MM.1S (cell line): ENCODE measurements at regions not wholly inside any gene's neighbourhood (a gene's known extent, or its start where the extent isn't known, plus 50 kb on each side); places are given as distances from the start of the nearest gene placed in this dataset.

Experiments used
- DNase-seq: peaks from one replicate; pipeline ENCODE4 v3.0.0-alpha.2; 2015
- H2AFZ ChIP-seq: fragments of 300-600 bp; sonication (generic); 2 replicates; pipeline ENCODE4 v1.6.0; 2016; ENCODE audit warnings: antibody characterized with exemption, low read length
- H3F3A ChIP-seq: fragments of 300-600 bp; sonication (generic); 2 replicates; pipeline ENCODE4 v1.6.1; 2016; ENCODE audit warnings: mild to moderate bottlenecking, antibody characterized with exemption, low read length, moderate library complexity, mixed read lengths; ENCODE audit not compliant: insufficient read depth
- H3K27ac ChIP-seq: fragments of 300-600 bp; sonication (generic); 2 replicates; pipeline ENCODE4 v1.5.1; 2016; ENCODE audit warnings: mild to moderate bottlenecking, low read length
- H3K27me3 ChIP-seq: fragments of 300-600 bp; sonication (generic); replicated peaks from 2 replicates; pipeline ENCODE4 v1.6.0; 2016; ENCODE audit warnings: low read length; ENCODE audit not compliant: insufficient read depth
- H3K36me3 ChIP-seq: fragments of 300-600 bp; sonication (generic); replicated peaks from 2 replicates; pipeline ENCODE4 v1.6.1; 2016; ENCODE audit warnings: mild to moderate bottlenecking, low read length, mixed read lengths; ENCODE audit not compliant: insufficient read depth
- H3K4me1 ChIP-seq: fragments of 300-600 bp; sonication (generic); 2 replicates; pipeline ENCODE4 v1.6.1; 2016; ENCODE audit warnings: low read length, mixed read lengths
- H3K4me2 ChIP-seq: fragments of 300-600 bp; sonication (generic); 2 replicates; pipeline ENCODE4 v1.6.0; 2016; ENCODE audit warnings: low read depth, low read length
- H3K4me3 ChIP-seq: fragments of 300-600 bp; sonication (generic); 2 replicates; pipeline ENCODE4 v1.5.1; 2016; ENCODE audit warnings: low read length, mixed read lengths
- H3K79me2 ChIP-seq: fragments of 300-600 bp; sonication (generic); 2 replicates; pipeline ENCODE4 v1.6.1; 2016; ENCODE audit warnings: mixed run types, low read length, mixed read lengths
- H3K9ac ChIP-seq: fragments of 300-600 bp; sonication (generic); 2 replicates; pipeline ENCODE4 v1.6.1; 2016; ENCODE audit warnings: low read length, mixed read lengths
- H3K9me2 ChIP-seq: fragments of 300-600 bp; sonication (generic); replicated peaks from 2 replicates; pipeline ENCODE4 v1.6.1; 2016; ENCODE audit warnings: mild to moderate bottlenecking, low read length, mixed read lengths; ENCODE audit not compliant: insufficient read depth
- H3K9me3 ChIP-seq: fragments of 300-600 bp; sonication (generic); replicated peaks from 2 replicates; pipeline ENCODE4 v1.6.1; 2016; ENCODE audit warnings: mild to moderate bottlenecking, low read length, mixed read lengths; ENCODE audit not compliant: insufficient read depth
- H4K20me1 ChIP-seq: fragments of 300-600 bp; sonication (generic); 2 replicates; pipeline ENCODE4 v1.6.1; 2016; ENCODE audit warnings: mild to moderate bottlenecking, low read length, moderate library complexity, mixed read lengths; ENCODE audit not compliant: insufficient read depth
- CTCF ChIP-seq: fragments of 300-600 bp; sonication (generic); IDR thresholded peaks from 2 replicates; pipeline ENCODE4 v1.5.1; 2016; ENCODE audit warnings: antibody characterized with exemption, low read length, mixed read lengths
- EZH2 ChIP-seq: fragments of 300-600 bp; sonication (generic); optimal IDR thresholded peaks from 2 replicates; pipeline ENCODE3; 2017; ENCODE audit warnings: low read depth, mild to moderate bottlenecking, antibody characterized with exemption, low read length, mixed read lengths
- EZH2phosphoT487 ChIP-seq: fragments of 300-600 bp; sonication (generic); IDR thresholded peaks from 2 replicates; pipeline ENCODE4 v1.6.1; 2018; ENCODE audit warnings: antibody characterized with exemption, low read length

GRCh38 chr9:3125602-3126405 is 281.9 kb upstream of the PUM3 start:
- Histone ChIP-seq H4K20me1 (no peaks in the 10 kb centered on the region), H3K79me2 (no peaks in the 10 kb centered on the region), H3K4me3 (no peak overlapping the region), H2AFZ (0 out of 2 replicates have a peak overlapping the region, but pooled peaks have one; percentile 3), H3K4me1 (peaks cover 24% of the 10 kb centered on the region), H3K36me3 (no peaks in the 10 kb centered on the region), H3F3A (peaks cover 7% of the 10 kb centered on the region; the same call in 1 of the 2 replicates), H3K27me3 (no peaks in the 10 kb centered on the region), H3K9me3 (no peaks in the 10 kb centered on the region), H3K4me2 (peak overlapping the region; percentile 36; the same call in 1 of the 2 replicates), H3K9ac (no peak overlapping the region), H3K9me2 (no peaks in the 10 kb centered on the region), H3K27ac (peak overlapping the region; percentile 35; the same call in 1 of the 2 replicates)
- no peak for DNase-seq
- TF ChIP-seq CTCF (no peak), EZH2 (no peak), EZH2phosphoT487 (no peak)

- no peak overlapping the region for H2AFZ ChIP-seq
- H3K27ac ChIP-seq, result no peak overlapping the region
- no peak overlapping the region for H3K4me3 ChIP-seq
- H3K27me3 ChIP-seq, result no peaks in the 10 kb centered on the region
- DNase-seq, result no peak
- peaks cover 7% of the 10 kb centered on the region; the same call in 1 of the 2 replicates for H3F3A ChIP-seq
- H3K4me2 ChIP-seq, result no peak overlapping the region
- H3K4me1 ChIP-seq, result peaks cover 24% of the 10 kb centered on the region
- TF ChIP-seq EZH2, result no peak
- TF ChIP-seq CTCF, result no peak
- TF ChIP-seq EZH2phosphoT487, result no peak
- H3K79me2 ChIP-seq, result no peaks in the 10 kb centered on the region
- no peaks in the 10 kb centered on the region for H3K9me2 ChIP-seq
- no peaks in the 10 kb centered on the region for H4K20me1 ChIP-seq
- no peaks in the 10 kb centered on the region for H3K9me3 ChIP-seq
- H3K9ac ChIP-seq, result no peak overlapping the region
- no peaks in the 10 kb centered on the region for H3K36me3 ChIP-seq
Observed at GRCh38 chr9:3124001-3124400, 280.1 kb upstream of the PUM3 start.

- no peaks in the 10 kb centered on the region for H3K36me3 ChIP-seq
- H3K4me2 ChIP-seq, result no peak overlapping the region
- no peaks in the 10 kb centered on the region for H3K79me2 ChIP-seq
- no peaks in the 10 kb centered on the region for H3K9me2 ChIP-seq
- no peaks in the 10 kb centered on the region for H4K20me1 ChIP-seq
- no peaks in the 10 kb centered on the region for H3F3A ChIP-seq
- no peaks in the 10 kb centered on the region for H3K27me3 ChIP-seq
- no peak for TF ChIP-seq CTCF
- TF ChIP-seq EZH2, result no peak
- no peak for TF ChIP-seq EZH2phosphoT487
- H3K9me3 ChIP-seq, result no peaks in the 10 kb centered on the region
- H3K9ac ChIP-seq, result no peak overlapping the region
- H3K27ac ChIP-seq, result no peak overlapping the region
- DNase-seq, result no peak
- no peak overlapping the region for H3K4me3 ChIP-seq
- H3K4me1 ChIP-seq, result no peaks in the 10 kb centered on the region
- H2AFZ ChIP-seq, result no peak overlapping the region
Observed at GRCh38 chr9:3118081-3118480, 274.2 kb upstream of the PUM3 start.
